HCT116 (cell line): ENCODE measurements at regions not wholly inside any gene's neighbourhood (a gene's known extent, or its start where the extent isn't known, plus 50 kb on each side); places are given as distances from the start of the nearest gene placed in this dataset.

ENCODE experiments used
- ATAC-seq: fragments of 200-7000 bp; cut with Tn5 transposase; 2 replicates; pipeline ENCODE4 v1.9.1; 2020; ENCODE audit warnings: mild to moderate bottlenecking, moderate library complexity
- BruUV-seq: library from RNA; stranded (reverse); fragments of 400-500 nt; replicated peaks from 2 replicates; lab custom pipeline; 2021; lab: Mats Ljungman, UMichigan
- CTCF ChIA-PET: fragments of 300-600 bp; sonication (Branson Sonifier 250); formaldehyde crosslinking; loops from one replicate; lab custom pipeline; 2021; ENCODE audit warnings: antibody characterized with exemption; lab: Charles Lee
- POLR2A ChIA-PET: fragments of 300-600, 350-600 bp; sonication (Branson Sonifier 250); formaldehyde crosslinking; loops from one replicate; lab custom pipeline; 2021; ENCODE audit warnings: antibody characterized with exemption; lab: Charles Lee
- RAD21 ChIA-PET, 2 experiments: fragments of 300-600 bp; sonication (Branson Sonifier 250); formaldehyde crosslinking; loops; one replicate each; lab custom pipeline; 2023; ENCODE audit warnings: low total read pairs in 2 of 2; ENCODE audit not compliant: uncharacterized antibody in 2 of 2, unreplicated experiment in 2 of 2, low non-redundant PET in 1 of 2; lab: Charles Lee
- DNase-seq: peaks from one replicate; pipeline ENCODE4 v3.0.0-alpha.2; 2010; ENCODE audit warnings: low read depth, low spot score
- H2AFZ ChIP-seq: fragments of 200-600 bp; shearing (Covaris generic), sonication (generic); 2 replicates; pipeline ENCODE4 v1.6.1; 2017; ENCODE audit warnings: low read depth, mixed run types, mixed read lengths, antibody characterized with exemption, low read length; ENCODE audit not compliant: poor library complexity, severe bottlenecking
- H3K27ac ChIP-seq: 2 replicates; pipeline ENCODE4 v1.5.1; 2012; ENCODE audit warnings: low read depth, low read length
- H3K27me3 ChIP-seq: fragments of 200-600 bp; sonication (generic); 2 replicates; pipeline ENCODE4 v1.6.1; 2016; ENCODE audit warnings: mixed run types, low read length, mixed read lengths; ENCODE audit not compliant: insufficient read depth
- H3K36me3 ChIP-seq, 2 experiments: fragments of 200-500 bp in 1 of 2; fragments of 200-600 bp in 1 of 2; sonication (Bioruptor generic) in 1 of 2; sonication (generic) in 1 of 2; 2 replicates each; pipeline versions ENCODE4 v1.5.1 to v1.6.1; 2014 to 2016; ENCODE audit warnings: low read length in 2 of 2, inconsistent platforms in 1 of 2, mixed read lengths in 1 of 2, mixed run types in 1 of 2; ENCODE audit not compliant: insufficient read depth in 2 of 2, control insufficient read depth in 1 of 2
- H3K4me1 ChIP-seq, 2 experiments: fragments of 200-600 bp in 1 of 2; sonication (generic) in 1 of 2; 2 replicates each; pipeline versions ENCODE4 v1.5.1 to v1.6.1; 2012 to 2017; ENCODE audit warnings: low read length in 2 of 2, inconsistent platforms in 1 of 2, mild to moderate bottlenecking in 1 of 2, mixed read lengths in 1 of 2, mixed run types in 1 of 2, moderate library complexity in 1 of 2; ENCODE audit not compliant: insufficient read depth in 2 of 2, control insufficient read depth in 1 of 2
- H3K4me2 ChIP-seq: fragments of 200-600 bp; sonication (generic); 2 replicates; pipeline ENCODE4 v1.6.1; 2017; ENCODE audit warnings: mixed run types, low read length, mixed read lengths
- H3K4me3 ChIP-seq, 2 experiments: fragments of 200-600 bp in 1 of 2; sonication (generic) in 1 of 2; replicated peaks in 1 of 2; 2 replicates each; pipeline ENCODE4 v1.5.1; 2011 to 2016; ENCODE audit warnings: low read length in 2 of 2, control low read depth in 1 of 2, low read depth in 1 of 2, mild to moderate bottlenecking in 1 of 2, mixed read lengths in 1 of 2, mixed run types in 1 of 2
- H3K79me2 ChIP-seq: fragments of 200-600 bp; sonication (generic); 2 replicates; pipeline ENCODE4 v1.6.1; 2017; ENCODE audit warnings: mild to moderate bottlenecking, mixed run types, low read length, moderate library complexity, mixed read lengths; ENCODE audit not compliant: insufficient read depth
- H3K9ac ChIP-seq: fragments of 200-600 bp; sonication (generic); 2 replicates; pipeline ENCODE4 v1.6.1; 2016; ENCODE audit warnings: low read length, mixed read lengths
- H3K9me2 ChIP-seq: fragments of 200-600 bp; sonication (generic), shearing (Covaris generic); 2 replicates; pipeline ENCODE4 v1.6.1; 2017; ENCODE audit warnings: mixed run types, mild to moderate bottlenecking, moderate library complexity; ENCODE audit not compliant: insufficient read depth
- H3K9me3 ChIP-seq, 2 experiments: fragments of 200-500 bp in 1 of 2; fragments of 200-600 bp in 1 of 2; sonication (Bioruptor generic) in 1 of 2; sonication (generic) in 1 of 2; 2 replicates each; pipeline ENCODE4 v1.6.1; 2014 to 2017; ENCODE audit warnings: low read length in 2 of 2, mixed read lengths in 2 of 2, inconsistent platforms in 1 of 2, low read depth in 1 of 2, mild to moderate bottlenecking in 1 of 2, mixed run types in 1 of 2, moderate library complexity in 1 of 2; ENCODE audit not compliant: control insufficient read depth in 1 of 2, insufficient read depth in 1 of 2
- H4K20me1 ChIP-seq: fragments of 200-600 bp; sonication (generic), shearing (Covaris generic); 2 replicates; pipeline ENCODE4 v1.6.1; 2017; ENCODE audit warnings: mixed run types, mild to moderate bottlenecking, moderate library complexity; ENCODE audit not compliant: insufficient read depth
- EZH2phosphoT487 ChIP-seq: fragments of 200-600 bp; IDR thresholded peaks from 2 replicates; pipeline ENCODE4 v1.6.1; 2018; ENCODE audit warnings: antibody characterized with exemption, borderline replicate concordance
- POLR2A ChIP-seq: IDR thresholded peaks from 2 replicates; pipeline ENCODE4 v1.7.0; 2011; ENCODE audit warnings: borderline replicate concordance; ENCODE audit not compliant: insufficient read depth, insufficient read length; ENCODE audit errors: extremely low read depth
- SIN3A ChIP-seq: IDR thresholded peaks from 2 replicates; pipeline ENCODE4 v1.6.1; 2012; ENCODE audit warnings: low read depth
- SP1 ChIP-seq: IDR thresholded peaks from 2 replicates; pipeline ENCODE4 v1.6.1; 2012; ENCODE audit warnings: low read depth
- SRF ChIP-seq: IDR thresholded peaks from 2 replicates; pipeline ENCODE4 v1.6.1; 2012; ENCODE audit warnings: low read depth
- TCF7L2 ChIP-seq: IDR thresholded peaks from 2 replicates; pipeline ENCODE4 v1.7.0; 2011; ENCODE audit warnings: borderline replicate concordance, inconsistent platforms; ENCODE audit not compliant: insufficient read depth, insufficient read length; ENCODE audit errors: extremely low read depth
- YY1 ChIP-seq: IDR thresholded peaks from 2 replicates; pipeline ENCODE4 v1.6.1; 2011; ENCODE audit warnings: low read length, low read depth, moderate library complexity, mild to moderate bottlenecking; ENCODE audit not compliant: insufficient replicate concordance; ENCODE audit errors: extremely low read depth
- ZBTB33 ChIP-seq: IDR thresholded peaks from 2 replicates; pipeline ENCODE4 v1.6.1; 2011; ENCODE audit warnings: mild to moderate bottlenecking, low read length, moderate library complexity; ENCODE audit not compliant: insufficient replicate concordance; ENCODE audit errors: extremely low read depth
- ZNF274 ChIP-seq: fragments of 200-500 bp; sonication (Bioruptor generic); IDR thresholded peaks from 2 replicates; pipeline ENCODE4 v1.6.1; 2014; ENCODE audit warnings: mild to moderate bottlenecking, low read depth, low read length, inconsistent platforms
- intact Hi-C: fragments of 100-400 bp; cut with micrococcal nuclease; formaldehyde crosslinking; loops from 2 replicates; pipeline ENCODE4 v1.10.0; 2022
- TF ChIP-seq, protein P1 (sequence below): IDR thresholded peaks from 2 replicates; pipeline ENCODE4 v1.6.1; 2012

- intact Hi-C loops = no loop called here
- no peak overlapping the region for H3K9ac ChIP-seq
- ChIA-PET POLR2A (no interaction called here), CTCF (interaction anchor here (1.1 kb wide), 1 partner anchor 10 kb away, joined by 3 read pairs; no protein-coding TSS in a partner anchor), RAD21 (no interaction called here)
- H3K4me1 ChIP-seq = no peaks in the 10 kb centered on the region
- H3K9me3 ChIP-seq = no peaks in the 10 kb centered on the region
- H2AFZ ChIP-seq = no peak overlapping the region
- H3K79me2 ChIP-seq = no peaks in the 10 kb centered on the region
- no peak overlapping the region for H3K4me3 ChIP-seq
- no peak for ATAC-seq
- no peak overlapping the region for H3K4me2 ChIP-seq
- TF ChIP-seq SP1 (no peak), SIN3A (no peak), ZNF274 (no peak), SRF (no peak), ZBTB33 (no peak), YY1 (no peak), POLR2A (no peak), TCF7L2 (no peak), EZH2phosphoT487 (no peak)
- TF ChIP-seq, protein P1, sequence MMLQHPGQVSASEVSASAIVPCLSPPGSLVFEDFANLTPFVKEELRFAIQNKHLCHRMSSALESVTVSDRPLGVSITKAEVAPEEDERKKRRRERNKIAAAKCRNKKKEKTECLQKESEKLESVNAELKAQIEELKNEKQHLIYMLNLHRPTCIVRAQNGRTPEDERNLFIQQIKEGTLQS = no peak
- no peak for DNase-seq
- no TSS peak for BruUV-seq
- no peaks in the 10 kb centered on the region for H3K36me3 ChIP-seq
- H3K27me3 ChIP-seq = no peaks in the 10 kb centered on the region
- H4K20me1 ChIP-seq = no peaks in the 10 kb centered on the region
- H3K9me2 ChIP-seq = no peaks in the 10 kb centered on the region
- H3K27ac ChIP-seq = no peak overlapping the region
Observed at GRCh38 chr5:52448111-52448510, 339.6 kb upstream of the ITGA1 start.
